ENCODE measurements at regions not wholly inside any gene's neighbourhood (a gene's known extent, or its start where the extent isn't known, plus 50 kb on each side); places are given as distances from the start of the nearest gene placed in this dataset.

- TF ChIP-seq CTCF (IDR thresholded peaks at IDR 0.05) (no peak), POLR2A (IDR thresholded peaks at IDR 0.05) (no peak)
These were observed 271.3 kb downstream of the STK31 start for GRCh38 chr7:23981314-23981713.
